ENCODE measurements at regions not wholly inside any gene's neighbourhood (a gene's known extent, or its start where the extent isn't known, plus 50 kb on each side); places are given as distances from the start of the nearest gene placed in this dataset.
A peak's percentile ranks its signal among the peaks of the same experiment; 100 is the strongest.

DNA sequence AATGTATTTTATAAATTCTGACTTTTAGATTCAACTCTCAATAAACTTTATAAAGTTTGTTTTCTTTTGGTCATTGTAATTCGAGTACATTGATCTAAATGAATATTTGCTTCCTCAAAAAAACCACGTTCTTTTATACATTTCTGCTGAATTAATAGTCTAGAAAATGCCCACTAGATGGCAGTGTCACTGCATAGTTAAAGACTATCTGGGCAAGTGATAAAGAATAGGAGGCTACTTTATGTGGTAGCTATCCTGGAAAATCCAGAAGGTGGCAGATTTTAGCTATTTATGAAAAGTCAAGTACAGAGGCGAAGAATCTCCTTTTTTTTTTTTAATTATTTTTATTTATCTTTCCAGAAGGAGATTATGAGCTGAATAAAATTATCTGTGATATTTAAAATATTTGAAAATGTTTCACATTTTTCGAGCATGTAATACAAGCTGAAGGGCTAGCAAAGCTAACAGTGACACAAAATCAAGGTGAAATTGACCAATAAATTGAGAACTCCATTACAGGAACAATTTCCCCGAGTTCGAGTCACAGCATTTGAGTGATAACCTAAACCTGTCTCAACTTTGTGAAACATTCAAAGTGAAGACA, 221.8 kb downstream of the OLFM4 start:
- TF ChIP-seq, protein P1, sequence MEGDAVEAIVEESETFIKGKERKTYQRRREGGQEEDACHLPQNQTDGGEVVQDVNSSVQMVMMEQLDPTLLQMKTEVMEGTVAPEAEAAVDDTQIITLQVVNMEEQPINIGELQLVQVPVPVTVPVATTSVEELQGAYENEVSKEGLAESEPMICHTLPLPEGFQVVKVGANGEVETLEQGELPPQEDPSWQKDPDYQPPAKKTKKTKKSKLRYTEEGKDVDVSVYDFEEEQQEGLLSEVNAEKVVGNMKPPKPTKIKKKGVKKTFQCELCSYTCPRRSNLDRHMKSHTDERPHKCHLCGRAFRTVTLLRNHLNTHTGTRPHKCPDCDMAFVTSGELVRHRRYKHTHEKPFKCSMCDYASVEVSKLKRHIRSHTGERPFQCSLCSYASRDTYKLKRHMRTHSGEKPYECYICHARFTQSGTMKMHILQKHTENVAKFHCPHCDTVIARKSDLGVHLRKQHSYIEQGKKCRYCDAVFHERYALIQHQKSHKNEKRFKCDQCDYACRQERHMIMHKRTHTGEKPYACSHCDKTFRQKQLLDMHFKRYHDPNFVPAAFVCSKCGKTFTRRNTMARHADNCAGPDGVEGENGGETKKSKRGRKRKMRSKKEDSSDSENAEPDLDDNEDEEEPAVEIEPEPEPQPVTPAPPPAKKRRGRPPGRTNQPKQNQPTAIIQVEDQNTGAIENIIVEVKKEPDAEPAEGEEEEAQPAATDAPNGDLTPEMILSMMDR (conservative IDR thresholded peaks at IDR 0.05; ENCODE audit: low read depth), result peak; percentile 84
- H3K27ac ChIP-seq, result no peak overlapping the region
- CTCF ChIA-PET, result interaction anchor here (0.6 to 1.5 kb wide), 13 partner anchors 10 to 1964 kb away, joined by 3 to 9 read pairs (median 3); no protein-coding TSS in a partner anchor
- POLR2A ChIA-PET (ENCODE audit: low non-redundant PET), result no interaction called here
- peak; percentile 53 for DNase-seq (ENCODE audit: low spot score)

DNA sequence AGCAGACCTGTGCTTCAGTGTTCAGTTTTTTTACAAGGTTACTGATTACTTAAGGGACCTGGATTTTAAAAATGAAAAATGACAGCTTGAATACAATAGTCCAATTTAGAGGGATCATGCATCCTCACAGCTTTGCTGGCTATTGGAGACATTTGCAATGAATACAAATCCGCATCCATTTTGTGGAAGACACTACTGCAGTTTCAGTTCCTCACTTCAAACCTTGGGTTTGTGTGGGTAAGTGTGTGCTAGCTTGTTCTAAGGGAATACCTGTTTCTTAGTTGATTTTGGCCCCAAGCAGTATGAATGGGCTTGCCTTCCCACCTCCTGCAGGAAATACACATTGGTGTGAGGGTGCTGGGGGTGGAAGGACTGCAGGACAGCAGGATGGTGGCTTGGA, 222.4 kb downstream of the OLFM4 start:
- TF ChIP-seq, protein P1 (conservative IDR thresholded peaks at IDR 0.05; ENCODE audit: low read depth), result no peak
- H3K27ac ChIP-seq, result no peak overlapping the region
- ChIA-PET POLR2A (ENCODE audit: low non-redundant PET) (no interaction called here), CTCF (interaction anchor here (0.5 to 1.5 kb wide), 9 partner anchors 9 to 1375 kb away, joined by 3 to 9 read pairs (median 3); no protein-coding TSS in a partner anchor)
- DNase-seq (ENCODE audit: low spot score), result no peak

DNA sequence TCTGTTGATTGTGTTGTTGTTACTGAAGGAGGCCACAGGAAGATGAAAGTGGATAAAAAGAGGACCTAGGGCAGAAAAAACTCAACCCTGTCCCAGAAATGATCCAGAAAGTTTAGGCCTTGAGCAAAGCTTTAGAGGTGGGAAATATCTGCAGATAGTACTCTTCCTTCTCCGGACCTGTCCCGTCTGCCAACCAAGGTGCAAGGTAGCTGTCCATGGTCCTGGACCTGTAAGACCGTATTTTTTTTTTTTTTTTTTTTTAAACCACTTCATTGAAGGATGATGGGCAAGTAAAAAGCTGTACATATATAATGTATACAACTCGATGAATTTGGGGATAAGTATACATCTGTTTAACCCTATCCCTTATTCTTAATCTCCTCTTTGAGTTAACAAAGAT, 225.9 kb downstream of the OLFM4 start:
- CTCF ChIA-PET, result interaction anchor here (0.7 to 1.0 kb wide), 3 partner anchors 166 to 593 kb away, joined by 3 read pairs; no protein-coding TSS in a partner anchor
- DNase-seq (ENCODE audit: low spot score), result peak; percentile 4
- TF ChIP-seq, protein P1 (conservative IDR thresholded peaks at IDR 0.05; ENCODE audit: low read depth), result no peak
- POLR2A ChIA-PET (ENCODE audit: low non-redundant PET), result interaction anchor here (0.6 kb wide), 1 partner anchor 1962 kb away, joined by 4 read pairs; no protein-coding TSS in a partner anchor
- H3K27ac ChIP-seq, result no peak overlapping the region

DNA sequence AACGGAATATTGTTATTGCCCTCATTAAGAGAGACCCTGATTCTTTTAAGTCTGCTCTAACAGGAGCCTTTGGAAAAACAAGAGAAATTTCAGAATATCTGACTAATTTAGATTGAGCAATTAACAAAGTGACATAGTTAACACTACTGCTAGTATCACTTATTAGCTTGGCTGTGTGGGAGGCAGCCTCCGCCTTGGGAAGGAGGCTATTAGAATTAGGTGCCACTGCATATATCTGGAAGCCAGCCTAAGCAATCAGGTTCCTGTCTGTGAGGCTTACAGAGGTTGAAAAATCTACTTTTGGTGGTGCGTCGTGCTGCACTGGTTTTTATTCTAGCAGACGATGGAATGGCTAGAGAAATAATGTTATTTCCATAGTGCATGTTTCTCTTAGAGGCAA, 227.2 kb downstream of the OLFM4 start:
- CTCF ChIA-PET, result no interaction called here
- TF ChIP-seq, protein P1 (conservative IDR thresholded peaks at IDR 0.05; ENCODE audit: low read depth), result no peak
- POLR2A ChIA-PET (ENCODE audit: low non-redundant PET), result no interaction called here

DNA sequence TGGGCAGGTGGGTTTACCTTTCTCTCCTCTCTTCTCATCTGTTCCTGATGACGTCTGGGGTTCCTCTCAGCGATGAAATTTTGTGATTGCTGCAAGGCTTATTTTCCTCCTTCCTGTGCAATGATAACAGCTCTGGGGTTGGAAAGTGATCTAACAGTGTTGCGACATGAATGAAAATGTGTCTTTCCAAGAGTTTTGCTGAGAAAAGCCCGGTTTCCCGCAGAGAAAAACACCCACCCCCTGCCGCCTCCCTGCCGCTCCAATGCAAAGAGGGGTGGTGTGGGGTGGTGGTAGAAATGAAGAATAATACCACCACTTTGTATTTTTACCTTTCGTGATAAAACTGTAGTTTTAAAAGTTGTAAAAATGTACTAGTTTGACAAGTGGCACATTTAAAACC, 232.0 kb downstream of the OLFM4 start:
- ChIA-PET POLR2A (ENCODE audit: low non-redundant PET) (no interaction called here), CTCF (interaction anchor here (0.8 kb wide), 1 partner anchor 10 kb away, joined by 3 read pairs; no protein-coding TSS in a partner anchor)
- no peak for DNase-seq (ENCODE audit: low spot score)
- no peak overlapping the region for H3K27ac ChIP-seq
- TF ChIP-seq, protein P1 (conservative IDR thresholded peaks at IDR 0.05; ENCODE audit: low read depth), result no peak

More for the DNA sequence above, 227.2 kb downstream of the OLFM4 start:
- DNase-seq (ENCODE audit: low spot score), result no peak
- no peak overlapping the region for H3K27ac ChIP-seq

DNA sequence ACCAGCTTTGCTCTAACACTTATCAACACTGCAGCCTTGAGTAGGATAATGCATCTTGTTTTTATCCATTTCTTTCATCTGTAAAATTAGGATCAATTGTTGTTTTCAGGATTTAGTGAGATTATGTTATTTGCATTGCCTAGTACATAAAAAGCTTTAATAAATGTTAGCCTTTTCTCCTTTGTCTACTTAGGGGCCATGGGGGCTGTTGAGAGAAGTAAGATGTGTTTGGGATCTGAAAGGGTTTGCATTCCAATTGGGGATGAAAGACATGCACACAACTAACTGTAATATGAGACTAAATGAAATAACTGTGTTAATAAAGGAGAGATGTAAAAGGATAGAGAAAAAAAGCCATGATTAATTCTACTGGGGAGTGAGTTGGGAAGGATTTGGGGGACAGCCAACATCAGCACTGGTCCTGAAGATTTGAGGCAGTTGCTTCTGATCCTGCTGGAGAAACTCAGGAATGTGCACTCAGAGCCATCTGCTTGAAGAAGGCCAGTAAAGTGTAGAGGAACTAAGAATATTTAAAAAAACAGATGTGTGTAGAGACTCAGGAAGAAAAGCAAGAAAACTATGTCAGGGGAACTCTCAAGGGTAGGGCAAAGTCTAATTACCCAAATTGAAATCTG, 236.3 kb downstream of the OLFM4 start:
- H3K27ac ChIP-seq, result no peak overlapping the region
- ChIA-PET CTCF (interaction anchor here (0.7 kb wide), 1 partner anchor 506 kb away, joined by 3 read pairs; no protein-coding TSS in a partner anchor), POLR2A (ENCODE audit: low non-redundant PET) (no interaction called here)
- DNase-seq (ENCODE audit: low spot score), result no peak
- TF ChIP-seq, protein P1 (conservative IDR thresholded peaks at IDR 0.05; ENCODE audit: low read depth), result no peak
